ENCODE measurements at regions not wholly inside any gene's neighbourhood (a gene's known extent, or its start where the extent isn't known, plus 50 kb on each side); places are given as distances from the start of the nearest gene placed in this dataset.

DNA sequence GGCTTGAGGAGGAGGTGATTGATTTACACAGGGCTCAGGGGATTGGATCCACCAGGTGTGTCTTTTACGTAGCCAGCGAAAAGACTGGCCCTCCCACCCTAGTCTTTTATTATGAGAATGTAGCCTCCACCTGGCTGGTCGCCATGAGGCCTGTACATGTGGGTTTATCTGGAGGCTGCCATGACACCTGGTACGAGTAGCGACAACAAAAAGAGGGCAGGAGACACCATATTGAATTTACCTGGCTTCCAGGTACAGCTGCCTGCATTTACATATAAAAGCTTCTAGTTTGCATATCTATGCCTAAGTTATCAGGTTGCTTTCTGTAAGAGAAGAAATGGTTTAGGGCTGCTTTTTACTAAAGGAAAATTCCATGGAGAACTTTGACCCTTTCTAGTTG, 1173.7 kb upstream of the SEMA6A start:
- Mint-ChIP-seq H3K4me3 (ENCODE audit: low read depth, unreplicated experiment) (no peak overlapping the region), H3K9me3 (ENCODE audit: low read depth, unreplicated experiment) (peaks cover 2% of the 10 kb centered on the region), H3K4me1 (ENCODE audit: low read depth, unreplicated experiment) (no peaks in the 10 kb centered on the region), H3K27ac (ENCODE audit: unreplicated experiment) (no peak overlapping the region), H3K27me3 (ENCODE audit: unreplicated experiment) (no peaks in the 10 kb centered on the region), H3K36me3 (ENCODE audit: insufficient read depth, unreplicated experiment) (no peaks in the 10 kb centered on the region)
- no peak for DNase-seq
- BruUV-seq (replicated peaks): no TSS peak
- TF ChIP-seq, protein P1, sequence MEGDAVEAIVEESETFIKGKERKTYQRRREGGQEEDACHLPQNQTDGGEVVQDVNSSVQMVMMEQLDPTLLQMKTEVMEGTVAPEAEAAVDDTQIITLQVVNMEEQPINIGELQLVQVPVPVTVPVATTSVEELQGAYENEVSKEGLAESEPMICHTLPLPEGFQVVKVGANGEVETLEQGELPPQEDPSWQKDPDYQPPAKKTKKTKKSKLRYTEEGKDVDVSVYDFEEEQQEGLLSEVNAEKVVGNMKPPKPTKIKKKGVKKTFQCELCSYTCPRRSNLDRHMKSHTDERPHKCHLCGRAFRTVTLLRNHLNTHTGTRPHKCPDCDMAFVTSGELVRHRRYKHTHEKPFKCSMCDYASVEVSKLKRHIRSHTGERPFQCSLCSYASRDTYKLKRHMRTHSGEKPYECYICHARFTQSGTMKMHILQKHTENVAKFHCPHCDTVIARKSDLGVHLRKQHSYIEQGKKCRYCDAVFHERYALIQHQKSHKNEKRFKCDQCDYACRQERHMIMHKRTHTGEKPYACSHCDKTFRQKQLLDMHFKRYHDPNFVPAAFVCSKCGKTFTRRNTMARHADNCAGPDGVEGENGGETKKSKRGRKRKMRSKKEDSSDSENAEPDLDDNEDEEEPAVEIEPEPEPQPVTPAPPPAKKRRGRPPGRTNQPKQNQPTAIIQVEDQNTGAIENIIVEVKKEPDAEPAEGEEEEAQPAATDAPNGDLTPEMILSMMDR (IDR thresholded peaks at IDR 0.05; ENCODE audit: unreplicated experiment): no peak
- intact Hi-C loops (cut with micrococcal nuclease; ENCODE audit: unreplicated experiment): no loop called here
- CTCF ChIA-PET: no interaction called here

GRCh38 chr5:117743337-117743736, 1168.7 kb upstream of the SEMA6A start:
- Mint-ChIP-seq H3K9me3 (ENCODE audit: low read depth, unreplicated experiment) (no peaks in the 10 kb centered on the region), H3K4me3 (ENCODE audit: low read depth, unreplicated experiment) (no peak overlapping the region), H3K27ac (ENCODE audit: unreplicated experiment) (no peak overlapping the region), H3K27me3 (ENCODE audit: unreplicated experiment) (no peaks in the 10 kb centered on the region), H3K4me1 (ENCODE audit: low read depth, unreplicated experiment) (no peaks in the 10 kb centered on the region), H3K36me3 (ENCODE audit: insufficient read depth, unreplicated experiment) (no peaks in the 10 kb centered on the region)
- CTCF ChIA-PET: no interaction called here
- no peak for DNase-seq
- no TSS peak for BruUV-seq (replicated peaks)
- intact Hi-C loops (cut with micrococcal nuclease; ENCODE audit: unreplicated experiment): no loop called here
- TF ChIP-seq, protein P1 (IDR thresholded peaks at IDR 0.05; ENCODE audit: unreplicated experiment): no peak

DNA sequence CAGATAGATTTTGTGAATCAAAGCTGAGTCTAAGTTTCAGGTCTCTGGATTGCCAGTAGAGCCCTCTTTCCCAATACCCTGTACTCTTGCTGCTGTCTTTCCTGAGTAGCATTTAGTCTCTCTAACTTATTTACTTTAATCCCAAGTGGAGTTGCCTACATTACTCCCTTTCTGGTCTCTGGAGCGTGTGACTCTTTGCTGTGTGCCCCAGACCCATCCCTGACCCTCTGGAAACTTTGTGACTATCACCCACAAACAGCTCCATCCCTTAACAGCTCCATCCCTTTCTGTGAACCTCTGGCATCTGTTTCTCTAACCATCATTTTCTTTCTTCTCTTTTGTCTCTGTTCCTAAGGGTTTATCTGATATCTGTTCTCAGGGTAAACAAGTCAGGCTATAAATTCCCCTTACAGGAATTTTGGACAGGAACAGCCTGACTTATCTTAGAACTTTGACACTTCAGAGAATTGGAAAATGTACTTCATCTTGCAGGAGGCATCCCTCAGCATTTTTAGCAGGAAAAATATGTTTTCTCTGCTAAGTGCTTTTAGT, 1167.1 kb upstream of the SEMA6A start:
- CTCF ChIA-PET: no interaction called here
- Mint-ChIP-seq H3K27me3 (ENCODE audit: unreplicated experiment) (no peaks in the 10 kb centered on the region), H3K9me3 (ENCODE audit: low read depth, unreplicated experiment) (peaks cover 8% of the 10 kb centered on the region), H3K4me1 (ENCODE audit: low read depth, unreplicated experiment) (no peaks in the 10 kb centered on the region), H3K36me3 (ENCODE audit: insufficient read depth, unreplicated experiment) (no peaks in the 10 kb centered on the region), H3K27ac (ENCODE audit: unreplicated experiment) (no peak overlapping the region), H3K4me3 (ENCODE audit: low read depth, unreplicated experiment) (no peak overlapping the region)
- TF ChIP-seq, protein P1 (IDR thresholded peaks at IDR 0.05; ENCODE audit: unreplicated experiment): no peak
- no peak for DNase-seq
- no TSS peak for BruUV-seq (replicated peaks)
- intact Hi-C loops (cut with micrococcal nuclease; ENCODE audit: unreplicated experiment): no loop called here

GRCh38 chr5:117740268-117740667, 1165.6 kb upstream of the SEMA6A start:
- TF ChIP-seq, protein P1 (IDR thresholded peaks at IDR 0.05; ENCODE audit: unreplicated experiment): no peak
- CTCF ChIA-PET: no interaction called here

More at GRCh38 chr5:117740268-117740667, 1165.6 kb upstream of the SEMA6A start:
- Mint-ChIP-seq H3K9me3 (ENCODE audit: low read depth, unreplicated experiment) (peaks cover 8% of the 10 kb centered on the region), H3K4me3 (ENCODE audit: low read depth, unreplicated experiment) (no peak overlapping the region), H3K4me1 (ENCODE audit: low read depth, unreplicated experiment) (no peaks in the 10 kb centered on the region), H3K27me3 (ENCODE audit: unreplicated experiment) (no peaks in the 10 kb centered on the region), H3K27ac (ENCODE audit: unreplicated experiment) (no peak overlapping the region), H3K36me3 (ENCODE audit: insufficient read depth, unreplicated experiment) (no peaks in the 10 kb centered on the region)
- no peak for DNase-seq
- BruUV-seq (replicated peaks): no TSS peak
- intact Hi-C loops (cut with micrococcal nuclease; ENCODE audit: unreplicated experiment): no loop called here
